22Rv1 (cell line): ENCODE measurements at regions not wholly inside any gene's neighbourhood (a gene's known extent, or its start where the extent isn't known, plus 50 kb on each side); places are given as distances from the start of the nearest gene placed in this dataset.

Source experiments
- CTCF ChIP-seq: fragments of 450-650 bp; IDR thresholded peaks from 2 replicates; pipeline ENCODE4 v1.5.1; 2017; ENCODE audit warnings: mild to moderate bottlenecking
- ZFX ChIP-seq: fragments of 450-650 bp; IDR thresholded peaks from 2 replicates; pipeline ENCODE4 v1.6.1; 2017; ENCODE audit warnings: antibody characterized with exemption, borderline replicate concordance

GRCh38 chr4:14792702-14793227, 209.5 kb upstream of the CPEB2 start:
- TF ChIP-seq CTCF (no peak), ZFX (no peak)
